AG04450 (cell line): ENCODE measurements at regions not wholly inside any gene's neighbourhood (a gene's known extent, or its start where the extent isn't known, plus 50 kb on each side); places are given as distances from the start of the nearest gene placed in this dataset.

Experiments used
- CTCF ChIA-PET: fragments of 300-600, 350-600 bp; formaldehyde crosslinking; extraction: SDS; loops from one replicate; lab custom pipeline; 2022; ENCODE audit warnings: antibody characterized with exemption, inconsistent platforms; lab: Charles Lee
- POLR2A ChIA-PET: fragments of 350-600 bp; formaldehyde crosslinking; extraction: SDS; loops from one replicate; lab custom pipeline; 2021; ENCODE audit warnings: antibody characterized with exemption, inconsistent platforms; lab: Yijun Ruan, JAX
- DNase-seq: peaks from one replicate; pipeline ENCODE4 v3.0.0-alpha.2; 2011; ENCODE audit warnings: low read depth, low spot score
- H3K27ac ChIP-seq: one replicate; pipeline ENCODE4 v1.5.1; 2012; ENCODE audit warnings: low read depth, low read length, control low read depth
- H3K27me3 ChIP-seq: one replicate; pipeline ENCODE4 v1.6.0; 2012; ENCODE audit warnings: low read length; ENCODE audit not compliant: control insufficient read depth, insufficient read depth
- H3K4me3 ChIP-seq: 2 replicates; pipeline ENCODE4 v1.5.1; 2011; ENCODE audit warnings: mild to moderate bottlenecking, low read depth, low read length, control low read depth
- H3K9me3 ChIP-seq: 2 replicates; pipeline ENCODE4 v1.5.1; 2012; ENCODE audit warnings: low read length; ENCODE audit not compliant: control insufficient read depth, insufficient read depth
- TF ChIP-seq, protein P1 (sequence below): IDR thresholded peaks from 2 replicates; pipeline ENCODE4 v1.5.1; 2011; ENCODE audit warnings: low read depth, low read length, control low read depth, inconsistent platforms

DNA sequence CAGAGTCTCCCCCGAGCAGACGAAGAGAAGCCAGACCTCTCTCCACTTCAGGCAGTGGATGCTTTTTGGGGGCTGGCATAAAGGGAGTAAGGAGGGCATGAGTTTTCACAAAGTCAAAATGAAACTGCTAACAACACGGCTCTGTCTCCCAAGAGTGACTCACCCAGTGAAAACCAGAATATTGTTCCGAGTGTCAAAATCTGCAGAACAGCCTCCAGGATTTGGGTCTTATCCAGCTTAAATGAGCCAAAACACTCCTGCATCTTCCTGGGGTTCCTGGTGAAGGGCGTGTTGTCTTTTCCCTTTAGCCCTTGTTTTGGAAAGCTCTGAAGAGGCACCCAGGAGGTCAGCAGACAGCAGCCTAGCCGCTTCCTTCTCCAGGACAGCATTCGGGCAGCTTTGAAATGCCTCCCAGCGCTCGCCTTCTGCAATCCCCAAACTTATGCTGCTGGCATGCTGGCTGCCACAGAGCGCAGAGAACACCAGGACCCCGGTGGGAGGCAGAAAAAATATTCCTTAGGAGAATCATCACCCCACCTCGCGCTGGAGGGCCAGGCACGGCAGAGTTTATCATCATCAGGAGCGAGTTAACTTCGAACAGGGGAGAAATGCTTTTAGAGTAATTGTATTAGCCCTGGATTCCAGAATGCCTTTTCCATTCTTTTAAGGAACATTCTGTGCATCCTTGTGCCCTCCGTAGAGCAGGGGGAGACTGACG is 117.7 kb upstream of the NCOR2 start:
- TF ChIP-seq, protein P1, sequence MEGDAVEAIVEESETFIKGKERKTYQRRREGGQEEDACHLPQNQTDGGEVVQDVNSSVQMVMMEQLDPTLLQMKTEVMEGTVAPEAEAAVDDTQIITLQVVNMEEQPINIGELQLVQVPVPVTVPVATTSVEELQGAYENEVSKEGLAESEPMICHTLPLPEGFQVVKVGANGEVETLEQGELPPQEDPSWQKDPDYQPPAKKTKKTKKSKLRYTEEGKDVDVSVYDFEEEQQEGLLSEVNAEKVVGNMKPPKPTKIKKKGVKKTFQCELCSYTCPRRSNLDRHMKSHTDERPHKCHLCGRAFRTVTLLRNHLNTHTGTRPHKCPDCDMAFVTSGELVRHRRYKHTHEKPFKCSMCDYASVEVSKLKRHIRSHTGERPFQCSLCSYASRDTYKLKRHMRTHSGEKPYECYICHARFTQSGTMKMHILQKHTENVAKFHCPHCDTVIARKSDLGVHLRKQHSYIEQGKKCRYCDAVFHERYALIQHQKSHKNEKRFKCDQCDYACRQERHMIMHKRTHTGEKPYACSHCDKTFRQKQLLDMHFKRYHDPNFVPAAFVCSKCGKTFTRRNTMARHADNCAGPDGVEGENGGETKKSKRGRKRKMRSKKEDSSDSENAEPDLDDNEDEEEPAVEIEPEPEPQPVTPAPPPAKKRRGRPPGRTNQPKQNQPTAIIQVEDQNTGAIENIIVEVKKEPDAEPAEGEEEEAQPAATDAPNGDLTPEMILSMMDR, result no peak
- ChIA-PET POLR2A (no interaction called here), CTCF (interaction anchor here (1.0 to 1.6 kb wide), 2 partner anchors 81 to 305 kb away, joined by 4 to 5 read pairs; no protein-coding TSS in a partner anchor)
- Histone ChIP-seq H3K27me3 (no peaks in the 10 kb centered on the region), H3K27ac (peak overlapping the region; percentile 23), H3K9me3 (peaks cover 12% of the 10 kb centered on the region), H3K4me3 (peak overlapping the region; percentile 43)
- DNase-seq, result no peak

DNA sequence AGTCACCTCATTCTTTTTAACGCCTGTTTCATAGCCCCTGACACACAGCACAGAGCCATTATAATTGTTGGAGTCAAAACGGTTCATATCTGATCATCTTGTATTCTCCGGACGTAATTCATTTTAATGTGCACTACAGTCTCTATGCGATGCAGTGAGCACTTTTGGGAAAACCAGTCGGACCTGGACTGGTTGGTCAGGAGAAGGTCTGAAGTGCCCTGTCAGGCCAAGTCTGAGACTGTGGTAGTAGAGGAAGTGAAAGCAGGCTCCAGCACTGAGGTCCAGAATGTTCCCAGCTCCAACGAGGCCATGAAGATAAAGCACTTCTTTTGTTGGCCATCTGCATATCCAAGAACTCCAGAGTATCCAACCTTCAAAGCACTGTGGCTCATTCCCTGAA is 117.1 kb upstream of the NCOR2 start:
- ChIA-PET POLR2A (no interaction called here), CTCF (interaction anchor here (1.6 kb wide), 1 partner anchor 304 kb away, joined by 4 read pairs; no protein-coding TSS in a partner anchor)
- Histone ChIP-seq H3K4me3 (peak overlapping the region; percentile 33; the same call in 1 of the 2 replicates), H3K27ac (peak overlapping the region; percentile 23), H3K9me3 (peaks cover 8% of the 10 kb centered on the region), H3K27me3 (no peaks in the 10 kb centered on the region)
- TF ChIP-seq, protein P1, result no peak
- DNase-seq, result no peak

DNA sequence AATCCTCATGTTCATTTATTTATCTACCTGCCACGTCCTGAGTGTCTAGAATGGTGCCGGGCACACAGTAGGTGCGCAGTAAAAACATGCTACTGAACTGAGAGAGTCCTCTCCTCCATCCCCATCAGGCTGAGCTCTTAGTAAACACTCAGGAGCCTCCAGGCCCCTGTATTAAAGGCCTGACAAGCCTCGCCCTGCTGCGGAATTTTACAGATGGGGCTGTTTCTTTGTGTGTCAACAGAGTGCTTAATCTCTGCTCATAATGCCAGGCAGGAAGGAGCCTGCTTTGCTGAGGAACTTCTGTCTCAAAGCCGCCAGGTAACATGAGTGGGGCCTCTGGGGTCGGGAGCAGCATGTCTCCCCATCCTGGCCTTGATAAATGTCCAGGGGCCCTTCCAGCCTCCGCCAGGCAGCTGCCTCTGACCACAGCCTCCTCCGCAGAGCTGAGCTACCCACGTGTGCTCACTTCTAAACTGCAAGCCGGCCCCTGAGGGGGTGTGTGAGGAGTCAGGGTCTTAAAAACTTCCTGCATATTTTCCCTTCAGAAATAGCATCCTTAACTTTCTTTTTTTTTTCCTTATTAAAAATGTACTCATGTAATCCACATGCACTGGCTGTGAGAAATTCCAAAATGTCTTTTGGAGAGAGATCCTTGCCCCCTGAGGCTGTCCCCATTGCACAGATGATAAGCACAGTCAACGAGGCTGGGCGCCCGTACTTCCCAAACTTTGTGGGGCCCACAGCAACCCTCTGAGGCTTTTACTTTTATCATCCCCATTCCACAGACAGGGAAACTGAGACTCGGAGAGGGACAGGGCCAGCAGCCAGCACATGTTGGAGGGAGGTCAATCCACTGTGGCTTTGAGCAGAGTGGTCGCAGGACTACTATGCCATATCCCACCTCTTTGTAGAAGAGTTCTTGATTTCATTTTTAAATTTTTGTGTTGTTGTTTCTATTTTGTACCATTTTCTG is 116.0 kb upstream of the NCOR2 start:
- ChIA-PET POLR2A (no interaction called here), CTCF (interaction anchor here (0.9 kb wide), 1 partner anchor 27 kb away, joined by 5 read pairs; no protein-coding TSS in a partner anchor)
- no peak overlapping the region for H3K27ac ChIP-seq
- DNase-seq, result no peak
- H3K27me3 ChIP-seq, result no peaks in the 10 kb centered on the region
- H3K9me3 ChIP-seq, result peaks cover 8% of the 10 kb centered on the region
- TF ChIP-seq, protein P1, result no peak
- H3K4me3 ChIP-seq, result no peak overlapping the region

DNA sequence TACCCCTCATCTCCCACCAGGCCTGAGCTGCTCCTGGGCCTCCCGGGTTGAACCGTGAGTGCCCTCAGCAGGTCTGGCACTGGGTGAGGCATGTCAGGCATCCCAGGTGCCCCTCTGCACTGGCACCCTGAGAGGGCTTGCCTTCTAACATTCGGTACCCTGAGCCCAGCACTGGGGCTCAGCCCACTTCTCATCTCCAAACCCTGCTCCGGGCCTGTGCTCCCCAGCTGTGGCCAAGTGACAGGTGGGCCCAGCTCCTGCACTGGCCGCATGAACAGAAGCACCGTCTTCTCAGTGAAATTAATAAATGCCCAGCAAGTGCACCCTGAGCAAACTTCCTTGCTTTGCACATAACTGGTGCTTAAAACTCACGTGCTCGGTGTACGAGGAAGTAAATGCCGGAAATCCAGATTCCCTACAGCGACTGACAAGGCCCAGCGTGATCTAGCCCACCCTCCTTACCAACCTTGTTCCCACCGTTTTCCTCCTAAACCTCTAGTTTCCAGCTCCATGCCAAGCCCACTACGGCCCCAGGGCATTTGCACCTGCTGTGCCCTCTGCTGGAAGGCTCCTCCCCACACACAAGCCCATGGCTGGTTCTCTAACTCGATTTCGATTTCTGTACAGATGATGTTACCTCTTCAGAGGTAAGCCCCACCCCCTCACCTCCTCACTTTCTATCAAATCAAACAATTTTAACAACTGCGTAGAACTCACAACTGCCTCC is 115.2 kb upstream of the NCOR2 start:
- H3K4me3 ChIP-seq, result no peak overlapping the region
- DNase-seq, result no peak
- no peaks in the 10 kb centered on the region for H3K27me3 ChIP-seq
- TF ChIP-seq, protein P1, result no peak
- H3K9me3 ChIP-seq, result peaks cover 8% of the 10 kb centered on the region
- peak overlapping the region; percentile 77 for H3K27ac ChIP-seq
- ChIA-PET CTCF (interaction anchor here (0.9 kb wide), 1 partner anchor 28 kb away, joined by 5 read pairs; no protein-coding TSS in a partner anchor), POLR2A (no interaction called here)
